B cell (primary cell): ENCODE measurements at regions not wholly inside any gene's neighbourhood (a gene's known extent, or its start where the extent isn't known, plus 50 kb on each side); places are given as distances from the start of the nearest gene placed in this dataset.

Source experiments
- ATAC-seq: fragments of 200-7000 bp; cut with Tn5 transposase; one replicate; pipeline ENCODE4 v1.10.0; 2021; ENCODE audit warnings: low read depth, mild to moderate bottlenecking, moderate number of reproducible peaks, moderate library complexity
- CTCF ChIA-PET: fragments of 350-600 bp; sonication (Branson Sonifier 250); formaldehyde crosslinking; loops from one replicate; lab custom pipeline; 2021; ENCODE audit warnings: antibody characterized with exemption, inconsistent platforms; lab: Charles Lee
- POLR2A ChIA-PET: fragments of 350-600 bp; sonication (Branson Sonifier 250); formaldehyde crosslinking; loops from one replicate; lab custom pipeline; 2021; ENCODE audit warnings: antibody characterized with exemption; lab: Charles Lee
- DNase-seq: peaks from one replicate; pipeline ENCODE4 v3.0.0; 2013
- H2AFZ ChIP-seq: 2 replicates; pipeline ENCODE4 v1.6.1; 2012; ENCODE audit warnings: mild to moderate bottlenecking, low read depth, low read length; ENCODE audit not compliant: insufficient read depth, poor library complexity, severe bottlenecking
- H3K27ac ChIP-seq, 2 donors: 1 replicate in 1 of 2; 2 replicates in 1 of 2; pipeline ENCODE4 v1.5.1; 2012 to 2013; ENCODE audit warnings: low read length in 2 of 2, mild to moderate bottlenecking in 2 of 2, moderate library complexity in 1 of 2
- H3K27me3 ChIP-seq, 4 experiments: fragments of 200-600 bp in 1 of 4; sonication (generic) in 1 of 4; replicated peaks in 1 of 4; 1 replicate in 2 of 4; 2 replicates in 2 of 4; pipeline versions ENCODE4 v1.6.1 to v1.7.0; 2013 to 2016; ENCODE audit warnings: low read length in 3 of 4, mild to moderate bottlenecking in 2 of 4, mixed read lengths in 1 of 4, moderate library complexity in 1 of 4; ENCODE audit not compliant: insufficient read depth in 4 of 4, control insufficient read depth in 3 of 4; ENCODE audit errors: control extremely low read depth in 1 of 4
- H3K36me3 ChIP-seq, 2 experiments: replicated peaks in 1 of 2; 1 replicate in 1 of 2; 2 replicates in 1 of 2; pipeline versions ENCODE4 v1.6.1 to v1.7.1; 2013; ENCODE audit warnings: low read length in 1 of 2; ENCODE audit not compliant: insufficient read depth in 2 of 2, control insufficient read depth in 1 of 2; ENCODE audit errors: control extremely low read depth in 1 of 2, extremely low read depth in 1 of 2
- H3K4me1 ChIP-seq, 2 donors: fragments of 200-600 bp in 1 of 2; sonication (generic) in 1 of 2; 1 replicate in 1 of 2; 2 replicates in 1 of 2; pipeline versions ENCODE4 v1.5.1 to v1.6.1; 2013 to 2017; ENCODE audit warnings: low read length in 2 of 2; ENCODE audit not compliant: control insufficient read depth in 2 of 2, insufficient read depth in 2 of 2
- H3K4me2 ChIP-seq: replicated peaks from 2 replicates; pipeline ENCODE3; 2012; ENCODE audit warnings: mild to moderate bottlenecking, low read depth, low read length; ENCODE audit not compliant: poor library complexity, severe bottlenecking
- H3K4me3 ChIP-seq, 5 experiments: fragments of 200-600 bp in 1 of 5; sonication (generic) in 1 of 5; 1 replicate in 3 of 5; 2 replicates in 2 of 5; pipeline versions ENCODE4 v1.5.1 to v1.7.0; 2011 to 2016; ENCODE audit warnings: low read length in 4 of 5, mild to moderate bottlenecking in 4 of 5, low read depth in 2 of 5, control low read depth in 1 of 5, moderate library complexity in 1 of 5; ENCODE audit not compliant: insufficient read depth in 1 of 5; ENCODE audit errors: control extremely low read depth in 1 of 5, extremely low read depth in 1 of 5
- H3K79me2 ChIP-seq: fragments of 200-600 bp; sonication (generic); one replicate; pipeline ENCODE4 v1.6.0; 2016; ENCODE audit warnings: low read length; ENCODE audit not compliant: control insufficient read depth, insufficient read depth
- H3K9ac ChIP-seq: fragments of 200-600 bp; sonication (generic); 2 replicates; pipeline ENCODE4 v1.6.1; 2017; ENCODE audit warnings: mild to moderate bottlenecking, low read length, moderate library complexity
- H3K9me3 ChIP-seq, 3 donors: one replicate each; pipeline versions ENCODE4 v1.6.1 to v1.7.1; 2013; ENCODE audit warnings: low read length in 2 of 3; ENCODE audit not compliant: control insufficient read depth in 2 of 3, insufficient read depth in 1 of 3; ENCODE audit errors: control extremely low read depth in 1 of 3
- H4K20me1 ChIP-seq: 2 replicates; pipeline ENCODE4 v1.6.0; 2012; ENCODE audit warnings: mild to moderate bottlenecking, low read length; ENCODE audit not compliant: insufficient read depth, control insufficient read depth, poor library complexity, severe bottlenecking
- H3K27ac Mint-ChIP-seq: one replicate; pipeline ENCODE4 v1.8.0; 2021; ENCODE audit warnings: mixed read lengths
- H3K27me3 Mint-ChIP-seq: one replicate; pipeline ENCODE4 v1.8.0; 2021; ENCODE audit warnings: mixed read lengths
- H3K4me1 Mint-ChIP-seq: one replicate; pipeline ENCODE4 v1.8.0; 2021; ENCODE audit warnings: mixed read lengths
- H3K4me3 Mint-ChIP-seq: one replicate; pipeline ENCODE4 v1.8.0; 2021; ENCODE audit warnings: mixed read lengths
- H3K9me3 Mint-ChIP-seq: one replicate; pipeline ENCODE4 v1.8.0; 2022; ENCODE audit warnings: mixed read lengths; ENCODE audit not compliant: insufficient read depth
- CTCF ChIP-seq: fragments of 200-600 bp; IDR thresholded peaks from one replicate; pipeline ENCODE4 v1.8.0; 2022; ENCODE audit warnings: antibody characterized with exemption, mild to moderate bottlenecking
- EZH2 ChIP-seq: IDR thresholded peaks from 2 replicates; pipeline ENCODE4 v1.6.1; 2012; ENCODE audit warnings: borderline replicate concordance, low read depth, mild to moderate bottlenecking, moderate library complexity, low read length; ENCODE audit not compliant: insufficient read depth, poor library complexity, severe bottlenecking
- WGBS: methylation state at CpG from one replicate; pipeline ENCODE4 v1.1.5; 2013; ENCODE audit warnings: missing lambda C conversion rate; ENCODE audit not compliant: insufficient coverage; 5-methylcytosine and 5-hydroxymethylcytosine counted together
- intact Hi-C: fragments of 100-400 bp; cut with micrococcal nuclease; formaldehyde crosslinking; loops from one replicate; pipeline ENCODE4 v1.10.0; 2022

GRCh38 chr6:156448579-156448978 lies 328.6 kb upstream of the ARID1B start:
- no peak overlapping the region for H3K9ac ChIP-seq
- peaks cover 0 to 4% (median 0%) of the 10 kb centered on the region in 3 donors for H3K9me3 ChIP-seq
- WGBS, result 80% methylated on average over 1 of the region's 1 CpG
- H3K27me3 ChIP-seq, result no peaks in the 10 kb centered on the region
- ChIA-PET CTCF (no interaction called here), POLR2A (no interaction called here)
- H3K79me2 ChIP-seq, result no peaks in the 10 kb centered on the region
- peaks cover 0 to 6% of the 10 kb centered on the region in 2 donors for H3K4me1 ChIP-seq
- no peak overlapping the region for H3K4me3 ChIP-seq
- peaks cover 5% of the 10 kb centered on the region for H3K4me1 Mint-ChIP-seq
- H3K27ac Mint-ChIP-seq, result no peak overlapping the region
- peaks cover 3% of the 10 kb centered on the region for H3K9me3 Mint-ChIP-seq
- DNase-seq (no peak), ATAC-seq (no peak)
- no peak overlapping the region for H3K27ac ChIP-seq
- no peak overlapping the region for H3K4me2 ChIP-seq
- no peaks in the 10 kb centered on the region for H3K36me3 ChIP-seq
- no peaks in the 10 kb centered on the region for H4K20me1 ChIP-seq
- H3K27me3 Mint-ChIP-seq, result peaks cover 4% of the 10 kb centered on the region
- H2AFZ ChIP-seq, result no peak overlapping the region
- H3K4me3 Mint-ChIP-seq, result no peak overlapping the region
- intact Hi-C loops, result no loop called here
- TF ChIP-seq EZH2, result no peak
- TF ChIP-seq CTCF, result no peak

- H3K9me3 Mint-ChIP-seq, result no peaks in the 10 kb centered on the region
- CTCF ChIA-PET, result no interaction called here
- no CpG with 5 or more reads among the region's 2 CpGs for WGBS
- H4K20me1 ChIP-seq, result no peaks in the 10 kb centered on the region
- no peaks in the 10 kb centered on the region for H3K4me1 Mint-ChIP-seq
- no peaks in the 10 kb centered on the region for H3K27me3 ChIP-seq
- H3K4me2 ChIP-seq, result no peak overlapping the region
- no peaks in the 10 kb centered on the region for H3K4me1 ChIP-seq
- no peak overlapping the region for H3K9ac ChIP-seq
- H3K27ac Mint-ChIP-seq, result no peak overlapping the region
- no peaks in the 10 kb centered on the region for H3K36me3 ChIP-seq
- POLR2A ChIA-PET, result no interaction called here
- H3K4me3 ChIP-seq, result no peak overlapping the region
- DNase-seq, result no peak
- no peak overlapping the region for H3K4me3 Mint-ChIP-seq
- intact Hi-C loops, result no loop called here
- H3K79me2 ChIP-seq, result no peaks in the 10 kb centered on the region
- ATAC-seq, result no peak
- peaks cover 9% of the 10 kb centered on the region for H3K27me3 Mint-ChIP-seq
- no peak for TF ChIP-seq EZH2
- TF ChIP-seq CTCF, result peak; percentile 22
- no peak overlapping the region for H3K27ac ChIP-seq
- H2AFZ ChIP-seq, result no peak overlapping the region
- peaks cover 0 to 4% (median 0%) of the 10 kb centered on the region in 3 donors for H3K9me3 ChIP-seq
Measured at GRCh38 chr6:156440688-156441087, 336.5 kb upstream of the ARID1B start.
